ENCODE measurements at regions not wholly inside any gene's neighbourhood (a gene's known extent, or its start where the extent isn't known, plus 50 kb on each side); places are given as distances from the start of the nearest gene placed in this dataset.

- Histone ChIP-seq H3K36me3 (replicated peaks in 1 of 2; ENCODE audit: control insufficient read depth in 1 of 2, insufficient read depth in 2 of 2, low read length in 1 of 2) (no peaks in the 10 kb centered on the region), H3K9me3 (no peaks in the 10 kb centered on the region), H3K4me2 (no peak overlapping the region), H3F3A (replicated peaks; ENCODE audit: insufficient read depth) (no peaks in the 10 kb centered on the region), H3K79me2 (ENCODE audit: insufficient read depth) (no peaks in the 10 kb centered on the region), H3K9me2 (no peaks in the 10 kb centered on the region), H3K27ac (ENCODE audit: low read depth in 2 of 2, low read length in 1 of 2) (no peak overlapping the region), H4K20me1 (ENCODE audit: insufficient read depth) (no peaks in the 10 kb centered on the region), H3K27me3 (ENCODE audit: insufficient read depth) (peaks cover 5% of the 10 kb centered on the region; the same call in 1 of the 2 replicates), H2AFZ (ENCODE audit: low read depth) (no peak overlapping the region), H3K4me3 (ENCODE audit: low read depth in 2 of 2, low read length in 1 of 2) (no peak overlapping the region), H3K9ac (no peak overlapping the region), H3K4me1 (ENCODE audit: control insufficient read depth in 1 of 2, insufficient read depth in 2 of 2, low read depth in 1 of 2, low read length in 1 of 2) (no peaks in the 10 kb centered on the region)
- CTCF ChIA-PET, result no interaction called here
- POLR2A ChIA-PET, result no interaction called here
- no peak for TF ChIP-seq FOXJ3 (CRISPR knock-in tag; IDR thresholded peaks at IDR 0.05)
- no peak for TF ChIP-seq ZBTB33 (IDR thresholded peaks at IDR 0.05; ENCODE audit: borderline replicate concordance, low read depth)
- no peak for TF ChIP-seq RAD21 (IDR thresholded peaks at IDR 0.05; ENCODE audit: low read length)
- no peak for TF ChIP-seq REST (IDR thresholded peaks at IDR 0.05; ENCODE audit: low read depth, low read length)
- TF ChIP-seq USF2 (IDR thresholded peaks at IDR 0.05; ENCODE audit: borderline replicate concordance, low read depth, low read length), result no peak
- TF ChIP-seq NFIC (IDR thresholded peaks at IDR 0.05; ENCODE audit: borderline replicate concordance), result no peak
- TF ChIP-seq GATA2 (CRISPR knock-in tag; IDR thresholded peaks at IDR 0.05), result no peak
- TF ChIP-seq TCF12 (IDR thresholded peaks at IDR 0.05), result no peak
- no peak for TF ChIP-seq GABPA (IDR thresholded peaks at IDR 0.05; ENCODE audit: low read depth)
- no peak for TF ChIP-seq POLR2AphosphoS5 (IDR thresholded peaks at IDR 0.05; ENCODE audit: low read depth, low read length)
- no peak for TF ChIP-seq MXI1 (IDR thresholded peaks at IDR 0.05; ENCODE audit: low read depth, low read length)
- TF ChIP-seq RFX5 (IDR thresholded peaks at IDR 0.05; ENCODE audit: low read length), result no peak
- TF ChIP-seq RXRA (IDR thresholded peaks at IDR 0.05; ENCODE audit: borderline replicate concordance, low read depth), result no peak
- no peak for TF ChIP-seq JUND (IDR thresholded peaks at IDR 0.05)
- no peak for TF ChIP-seq MEF2A (IDR thresholded peaks at IDR 0.05; ENCODE audit: borderline replicate concordance, low read depth)
- no peak for TF ChIP-seq EP300 (IDR thresholded peaks at IDR 0.05; ENCODE audit: borderline replicate concordance in 1 of 2, low read depth in 1 of 2, low read length in 1 of 2)
- no peak for TF ChIP-seq ELF1 (IDR thresholded peaks at IDR 0.05)
- no peak for TF ChIP-seq TAF1 (IDR thresholded peaks at IDR 0.05; ENCODE audit: borderline replicate concordance, low read depth, low read length)
- TF ChIP-seq PBX3 (IDR thresholded peaks at IDR 0.05), result no peak
- TF ChIP-seq FOXM1 (IDR thresholded peaks at IDR 0.05; ENCODE audit: low read depth), result no peak
- DNase-seq, result no peak
- 11% methylated on average over 2 of the region's 2 CpGs for WGBS (ENCODE audit: low lambda C conversion rate)
Observed at GRCh38 chr1:157241185-157241538, 103.0 kb upstream of the ETV3 start.

All from SK-N-SH (cell line).